Smooth muscle cell of the brain vasculature (primary cell): ENCODE measurements at regions not wholly inside any gene's neighbourhood (a gene's known extent, or its start where the extent isn't known, plus 50 kb on each side); places are given as distances from the start of the nearest gene placed in this dataset.
"Not testable (repeated sequence)": the region's sequence is repeated elsewhere in the genome, so short reads cannot be mapped to it uniquely, and the experiment has no call there.

Experiments used
- DNase-seq: peaks from one replicate; pipeline ENCODE4 v3.0.0-alpha.2; 2012; ENCODE audit warnings: low read depth, low spot score

GRCh38 chr5:27463446-27464149 lies 425.2 kb upstream of the CDH9 start:
- no peak for DNase-seq

- no peak for DNase-seq
These were observed 424.6 kb upstream of the CDH9 start for GRCh38 chr5:27462936-27463335.

- no peak for DNase-seq
These were observed 419.9 kb upstream of the CDH9 start for GRCh38 chr5:27458287-27458686.

GRCh38 chr5:27451377-27451776 lies 413.0 kb upstream of the CDH9 start:
- DNase-seq = no peak

GRCh38 chr5:27450607-27451006 lies 412.2 kb upstream of the CDH9 start:
- DNase-seq = no peak

- DNase-seq = not testable (repeated sequence)
These were observed 401.0 kb upstream of the CDH9 start for GRCh38 chr5:27439383-27439782.

- no peak for DNase-seq
These were observed 399.3 kb upstream of the CDH9 start for GRCh38 chr5:27437594-27438200.

- DNase-seq = no peak
These were observed 395.9 kb upstream of the CDH9 start for GRCh38 chr5:27434335-27434734.

- no peak for DNase-seq
These were observed 375.7 kb upstream of the CDH9 start for GRCh38 chr5:27414099-27414498.

- DNase-seq = no peak
These were observed 374.0 kb upstream of the CDH9 start for GRCh38 chr5:27412384-27412783.

- DNase-seq = no peak
These were observed 367.6 kb upstream of the CDH9 start for GRCh38 chr5:27406020-27406419.

- DNase-seq = no peak
These were observed 365.0 kb upstream of the CDH9 start for GRCh38 chr5:27403243-27403882.

- DNase-seq = no peak
These were observed 364.4 kb upstream of the CDH9 start for GRCh38 chr5:27402828-27403227.

GRCh38 chr5:27396998-27397397 lies 358.6 kb upstream of the CDH9 start:
- no peak for DNase-seq

- no peak for DNase-seq
These were observed 354.3 kb upstream of the CDH9 start for GRCh38 chr5:27392716-27393115.

GRCh38 chr5:27389696-27390095 lies 351.3 kb upstream of the CDH9 start:
- no peak for DNase-seq

GRCh38 chr5:27388755-27389154 lies 350.4 kb upstream of the CDH9 start:
- DNase-seq = no peak

- DNase-seq = no peak
These were observed 349.2 kb upstream of the CDH9 start for GRCh38 chr5:27387535-27388073.

- DNase-seq = no peak
These were observed 343.3 kb upstream of the CDH9 start for GRCh38 chr5:27381686-27382085.

- no peak for DNase-seq
These were observed 339.2 kb upstream of the CDH9 start for GRCh38 chr5:27377626-27378025.

- DNase-seq = no peak
These were observed 315.6 kb upstream of the CDH9 start for GRCh38 chr5:27353970-27354369.

GRCh38 chr5:27353540-27353939 lies 315.2 kb upstream of the CDH9 start:
- no peak for DNase-seq

- no peak for DNase-seq
These were observed 303.0 kb upstream of the CDH9 start for GRCh38 chr5:27341342-27341741.
